ENCODE measurements at regions not wholly inside any gene's neighbourhood (a gene's known extent, or its start where the extent isn't known, plus 50 kb on each side); places are given as distances from the start of the nearest gene placed in this dataset.

- Histone ChIP-seq H3K27ac (ENCODE audit: low read depth, low read length) (no peak overlapping the region), H3F3A (ENCODE audit: control insufficient read depth, insufficient read depth) (peaks cover 24% of the 10 kb centered on the region), H3K36me3 (ENCODE audit: control insufficient read depth, low read length) (no peaks in the 10 kb centered on the region), H3K79me2 (ENCODE audit: control insufficient read depth, low read length) (no peaks in the 10 kb centered on the region), H3K4me2 (ENCODE audit: low read length) (no peak overlapping the region), H3K9me3 (ENCODE audit: control insufficient read depth, insufficient read depth, low read length) (peaks cover 6% of the 10 kb centered on the region; the same call in 1 of the 2 replicates), H3K9me2 (replicated peaks; ENCODE audit: control insufficient read depth, low read length) (no peaks in the 10 kb centered on the region), H4K20me1 (ENCODE audit: control insufficient read depth, insufficient read depth, low read depth, low read length) (no peaks in the 10 kb centered on the region), H3K27me3 (ENCODE audit: control insufficient read depth, low read length) (no peaks in the 10 kb centered on the region), H3K4me1 (ENCODE audit: control insufficient read depth, low read length) (peaks cover 85% of the 10 kb centered on the region), H3K4me3 (ENCODE audit: low read length) (no peak overlapping the region)
- TF ChIP-seq CTCF (IDR thresholded peaks at IDR 0.05; ENCODE audit: low read depth, low read length, poor library complexity, severe bottlenecking) (no peak), EZH2phosphoT487 (IDR thresholded peaks at IDR 0.05; ENCODE audit: borderline replicate concordance, low read length) (no peak)
These were observed 84.0 kb downstream of the RPS6KA4 start for GRCh38 chr11:64443001-64443400.

GRCh38 chr11:64444838-64445441, 86.0 kb downstream of the RPS6KA4 start:
- no peak overlapping the region for H3K4me3 ChIP-seq (ENCODE audit: low read length)
- TF ChIP-seq EZH2phosphoT487 (IDR thresholded peaks at IDR 0.05; ENCODE audit: borderline replicate concordance, low read length) (no peak), CTCF (IDR thresholded peaks at IDR 0.05; ENCODE audit: low read depth, low read length, poor library complexity, severe bottlenecking) (no peak)
- H3K79me2 ChIP-seq (ENCODE audit: control insufficient read depth, low read length), result no peaks in the 10 kb centered on the region
- no peaks in the 10 kb centered on the region for H4K20me1 ChIP-seq (ENCODE audit: control insufficient read depth, insufficient read depth, low read depth, low read length)
- no peaks in the 10 kb centered on the region for H3K9me2 ChIP-seq (replicated peaks; ENCODE audit: control insufficient read depth, low read length)
- peaks cover 6% of the 10 kb centered on the region; the same call in 1 of the 2 replicates for H3K9me3 ChIP-seq (ENCODE audit: control insufficient read depth, insufficient read depth, low read length)
- no peaks in the 10 kb centered on the region for H3K27me3 ChIP-seq (ENCODE audit: control insufficient read depth, low read length)
- peaks cover 30% of the 10 kb centered on the region for H3F3A ChIP-seq (ENCODE audit: control insufficient read depth, insufficient read depth)
- no peak overlapping the region for H3K27ac ChIP-seq (ENCODE audit: low read depth, low read length)
- H3K4me1 ChIP-seq (ENCODE audit: control insufficient read depth, low read length), result peaks cover 89% of the 10 kb centered on the region
- no peaks in the 10 kb centered on the region for H3K36me3 ChIP-seq (ENCODE audit: control insufficient read depth, low read length)
- peak overlapping the region; percentile 20; the same call in 1 of the 2 replicates for H3K4me2 ChIP-seq (ENCODE audit: low read length)

GRCh38 chr11:64445651-64446050, 86.7 kb downstream of the RPS6KA4 start:
- H3K4me1 ChIP-seq (ENCODE audit: control insufficient read depth, low read length), result peaks cover 89% of the 10 kb centered on the region
- H3K27me3 ChIP-seq (ENCODE audit: control insufficient read depth, low read length), result no peaks in the 10 kb centered on the region
- H3K4me2 ChIP-seq (ENCODE audit: low read length), result no peak overlapping the region
- H3K9me2 ChIP-seq (replicated peaks; ENCODE audit: control insufficient read depth, low read length), result no peaks in the 10 kb centered on the region
- H3K79me2 ChIP-seq (ENCODE audit: control insufficient read depth, low read length), result no peaks in the 10 kb centered on the region
- H3K36me3 ChIP-seq (ENCODE audit: control insufficient read depth, low read length), result no peaks in the 10 kb centered on the region
- H3K9me3 ChIP-seq (ENCODE audit: control insufficient read depth, insufficient read depth, low read length), result peaks cover 4% of the 10 kb centered on the region; the same call in 1 of the 2 replicates
- peaks cover 30% of the 10 kb centered on the region for H3F3A ChIP-seq (ENCODE audit: control insufficient read depth, insufficient read depth)
- TF ChIP-seq CTCF (IDR thresholded peaks at IDR 0.05; ENCODE audit: low read depth, low read length, poor library complexity, severe bottlenecking), result no peak
- no peak for TF ChIP-seq EZH2phosphoT487 (IDR thresholded peaks at IDR 0.05; ENCODE audit: borderline replicate concordance, low read length)
- H4K20me1 ChIP-seq (ENCODE audit: control insufficient read depth, insufficient read depth, low read depth, low read length), result no peaks in the 10 kb centered on the region
- no peak overlapping the region for H3K4me3 ChIP-seq (ENCODE audit: low read length)
- H3K27ac ChIP-seq (ENCODE audit: low read depth, low read length), result no peak overlapping the region

All from DOHH2 (cell line).